HL-60 (cell line): ENCODE measurements at regions not wholly inside any gene's neighbourhood (a gene's known extent, or its start where the extent isn't known, plus 50 kb on each side); places are given as distances from the start of the nearest gene placed in this dataset.

Experiments used
- GABPA ChIP-seq: IDR thresholded peaks from 2 replicates; pipeline ENCODE4 v1.6.1; 2012; ENCODE audit warnings: low read depth
- TF ChIP-seq, protein P1 (sequence below): IDR thresholded peaks from one replicate; pipeline ENCODE4 v1.5.1; 2011; ENCODE audit warnings: low read length, control low read depth, inconsistent platforms; ENCODE audit not compliant: insufficient read depth

DNA sequence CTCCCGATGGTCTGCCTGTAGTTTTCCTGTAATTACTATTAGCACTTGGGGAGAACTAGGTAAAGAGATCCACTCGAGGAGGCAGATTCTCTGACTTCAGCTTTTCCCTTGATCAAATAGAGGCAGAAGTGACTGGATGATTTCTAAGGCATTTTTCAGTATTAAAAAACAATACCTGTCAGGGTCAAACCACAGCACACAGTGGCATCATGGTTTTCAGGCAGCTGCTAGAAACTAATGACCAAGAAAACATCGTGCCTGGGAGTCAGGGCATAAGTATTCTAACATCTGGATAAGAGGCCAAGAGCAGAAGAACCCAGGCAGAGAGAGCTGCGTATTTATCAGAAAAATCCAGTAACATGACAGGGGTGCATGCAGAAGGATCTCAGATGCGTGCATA, 419.9 kb downstream of the TUSC7 start:
- TF ChIP-seq, protein P1, sequence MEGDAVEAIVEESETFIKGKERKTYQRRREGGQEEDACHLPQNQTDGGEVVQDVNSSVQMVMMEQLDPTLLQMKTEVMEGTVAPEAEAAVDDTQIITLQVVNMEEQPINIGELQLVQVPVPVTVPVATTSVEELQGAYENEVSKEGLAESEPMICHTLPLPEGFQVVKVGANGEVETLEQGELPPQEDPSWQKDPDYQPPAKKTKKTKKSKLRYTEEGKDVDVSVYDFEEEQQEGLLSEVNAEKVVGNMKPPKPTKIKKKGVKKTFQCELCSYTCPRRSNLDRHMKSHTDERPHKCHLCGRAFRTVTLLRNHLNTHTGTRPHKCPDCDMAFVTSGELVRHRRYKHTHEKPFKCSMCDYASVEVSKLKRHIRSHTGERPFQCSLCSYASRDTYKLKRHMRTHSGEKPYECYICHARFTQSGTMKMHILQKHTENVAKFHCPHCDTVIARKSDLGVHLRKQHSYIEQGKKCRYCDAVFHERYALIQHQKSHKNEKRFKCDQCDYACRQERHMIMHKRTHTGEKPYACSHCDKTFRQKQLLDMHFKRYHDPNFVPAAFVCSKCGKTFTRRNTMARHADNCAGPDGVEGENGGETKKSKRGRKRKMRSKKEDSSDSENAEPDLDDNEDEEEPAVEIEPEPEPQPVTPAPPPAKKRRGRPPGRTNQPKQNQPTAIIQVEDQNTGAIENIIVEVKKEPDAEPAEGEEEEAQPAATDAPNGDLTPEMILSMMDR: no peak
- TF ChIP-seq GABPA: no peak
